Omental fat pad (tissue), 3 donors: ENCODE measurements at regions not wholly inside any gene's neighbourhood (a gene's known extent, or its start where the extent isn't known, plus 50 kb on each side); places are given as distances from the start of the nearest gene placed in this dataset.

Source experiments
- ATAC-seq: fragments of 150-250 bp; one replicate; pipeline ENCODE4 v1.9.1; 2016; ENCODE audit warnings: mild to moderate bottlenecking, moderate library complexity; ENCODE audit not compliant: low FRiP score
- DNase-seq: peaks from one replicate; pipeline ENCODE4 v3.0.0-alpha.2; 2019; ENCODE audit warnings: low spot score
- TF ChIP-seq, protein P1 (sequence below), 3 donors: fragments of 450-650 bp; IDR thresholded peaks; one replicate each; pipeline ENCODE4 v1.5.1; 2016 to 2017; ENCODE audit warnings: antibody characterized with exemption in 3 of 3, mild to moderate bottlenecking in 3 of 3, moderate library complexity in 2 of 3

DNA sequence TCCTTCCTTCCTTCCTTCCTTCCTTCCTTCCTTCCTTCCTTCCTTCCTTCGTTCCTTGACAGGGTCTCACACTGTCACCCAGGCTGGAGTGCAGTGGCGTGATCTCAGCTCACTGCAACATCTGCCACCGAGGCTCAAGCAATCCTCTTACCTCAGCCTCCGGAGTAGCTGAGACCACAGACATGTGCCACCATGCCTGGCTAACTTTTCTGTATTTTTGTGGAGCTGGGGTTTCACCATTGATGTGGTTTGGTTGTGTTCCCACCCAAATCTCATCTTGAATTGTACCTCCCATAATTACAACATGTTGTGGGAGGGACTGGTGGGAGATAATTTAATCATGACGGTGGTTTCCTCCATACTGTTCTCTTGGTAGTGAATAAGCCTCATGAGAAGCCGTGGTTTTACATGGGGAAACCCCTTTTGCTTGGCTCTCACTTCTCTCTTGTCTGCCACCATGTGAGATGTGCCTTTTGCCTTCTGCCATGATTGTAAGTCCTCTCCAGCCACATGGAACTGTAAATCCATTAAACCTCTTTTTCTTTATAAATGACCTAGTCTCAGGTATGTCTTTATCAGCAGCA is 90.3 kb upstream of the MPHOSPH6 start:
- no peak for DNase-seq
- no peak for ATAC-seq
- TF ChIP-seq, protein P1, sequence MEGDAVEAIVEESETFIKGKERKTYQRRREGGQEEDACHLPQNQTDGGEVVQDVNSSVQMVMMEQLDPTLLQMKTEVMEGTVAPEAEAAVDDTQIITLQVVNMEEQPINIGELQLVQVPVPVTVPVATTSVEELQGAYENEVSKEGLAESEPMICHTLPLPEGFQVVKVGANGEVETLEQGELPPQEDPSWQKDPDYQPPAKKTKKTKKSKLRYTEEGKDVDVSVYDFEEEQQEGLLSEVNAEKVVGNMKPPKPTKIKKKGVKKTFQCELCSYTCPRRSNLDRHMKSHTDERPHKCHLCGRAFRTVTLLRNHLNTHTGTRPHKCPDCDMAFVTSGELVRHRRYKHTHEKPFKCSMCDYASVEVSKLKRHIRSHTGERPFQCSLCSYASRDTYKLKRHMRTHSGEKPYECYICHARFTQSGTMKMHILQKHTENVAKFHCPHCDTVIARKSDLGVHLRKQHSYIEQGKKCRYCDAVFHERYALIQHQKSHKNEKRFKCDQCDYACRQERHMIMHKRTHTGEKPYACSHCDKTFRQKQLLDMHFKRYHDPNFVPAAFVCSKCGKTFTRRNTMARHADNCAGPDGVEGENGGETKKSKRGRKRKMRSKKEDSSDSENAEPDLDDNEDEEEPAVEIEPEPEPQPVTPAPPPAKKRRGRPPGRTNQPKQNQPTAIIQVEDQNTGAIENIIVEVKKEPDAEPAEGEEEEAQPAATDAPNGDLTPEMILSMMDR (IDR thresholded peaks at IDR 0.05): no peak

DNA sequence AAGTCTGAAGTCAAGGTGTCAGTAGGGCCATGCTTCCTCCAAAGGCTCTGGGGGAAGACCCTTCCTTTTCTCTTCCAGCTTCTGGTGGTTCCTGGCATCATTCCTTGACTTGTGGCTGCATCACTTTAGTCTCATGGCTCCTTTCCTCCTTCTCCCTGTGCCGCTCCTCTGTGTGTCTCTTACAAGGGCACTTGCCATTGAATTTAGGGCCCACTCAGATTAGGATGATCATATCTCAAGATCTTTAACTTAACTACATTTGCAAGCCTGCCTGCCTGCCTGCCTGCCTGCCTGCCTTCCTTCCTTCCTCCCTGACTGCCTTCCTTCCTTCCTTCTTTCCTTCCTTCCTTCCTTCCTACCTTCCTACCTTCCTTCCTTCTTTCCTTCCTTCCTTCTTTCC is 89.7 kb upstream of the MPHOSPH6 start:
- DNase-seq: no peak
- TF ChIP-seq, protein P1 (IDR thresholded peaks at IDR 0.05): no peak
- ATAC-seq: no peak

DNA sequence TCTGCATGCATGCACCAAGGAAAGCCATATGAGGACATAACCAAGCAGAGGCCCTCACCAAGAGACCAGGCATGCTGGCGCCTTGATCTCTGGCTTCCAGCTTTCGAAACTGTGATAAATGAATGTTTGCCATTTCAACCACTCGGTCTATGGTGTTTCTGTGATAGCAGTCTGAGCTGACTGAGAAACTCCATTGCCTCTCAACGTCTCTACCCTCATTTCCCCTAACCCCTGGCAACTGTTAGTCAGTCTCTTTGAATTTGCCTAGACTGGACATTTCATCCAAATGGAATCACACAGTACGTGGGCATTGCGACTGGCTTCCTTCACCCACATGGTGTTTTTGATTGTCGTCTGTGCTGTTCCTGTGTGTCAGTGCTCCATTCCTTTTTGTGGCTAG is 88.0 kb upstream of the MPHOSPH6 start:
- TF ChIP-seq, protein P1 (IDR thresholded peaks at IDR 0.05): no peak
- ATAC-seq (no peak), DNase-seq (no peak)

DNA sequence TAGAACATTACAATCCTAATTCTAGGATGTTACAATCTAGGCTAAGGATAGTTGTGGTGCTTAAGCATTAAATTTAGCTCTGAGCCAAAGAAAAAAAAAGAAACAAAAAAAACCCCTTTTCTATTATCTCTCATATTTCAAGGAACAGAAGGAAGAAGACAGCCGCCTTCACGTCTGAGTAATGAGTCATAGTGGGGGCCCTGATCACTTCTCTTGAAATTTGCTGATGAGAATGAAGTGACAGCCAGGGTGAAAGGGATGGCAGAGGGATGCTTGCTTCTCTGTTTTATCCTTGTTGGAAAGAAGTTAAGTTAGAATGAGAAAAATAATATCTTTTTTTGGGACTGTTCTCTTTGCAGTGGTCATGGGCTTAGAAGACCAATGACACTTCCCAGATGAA is 82.6 kb upstream of the MPHOSPH6 start:
- no peak for ATAC-seq
- TF ChIP-seq, protein P1 (IDR thresholded peaks at IDR 0.05): no peak
- DNase-seq: no peak

DNA sequence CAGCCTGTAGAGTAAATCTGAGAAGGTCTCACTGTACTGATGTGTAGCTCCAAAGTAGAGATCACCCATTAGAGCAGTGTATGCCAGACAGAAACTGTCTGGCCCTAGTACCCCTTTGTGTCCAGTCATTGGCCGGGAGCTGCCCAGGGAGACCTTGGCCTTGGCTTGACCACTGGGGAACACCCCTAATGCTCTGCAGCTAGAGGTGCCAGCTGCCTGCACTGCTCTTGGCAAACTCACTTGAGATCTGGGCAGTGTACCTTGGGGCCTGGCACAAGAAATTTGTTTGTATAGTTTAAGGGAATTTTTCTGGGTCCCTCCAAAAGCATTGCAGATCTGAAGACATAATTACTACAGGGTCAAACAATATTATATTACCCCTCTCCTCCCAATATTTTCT is 78.7 kb upstream of the MPHOSPH6 start:
- ATAC-seq: no peak
- DNase-seq: no peak
- TF ChIP-seq, protein P1 (IDR thresholded peaks at IDR 0.05): no peak

DNA sequence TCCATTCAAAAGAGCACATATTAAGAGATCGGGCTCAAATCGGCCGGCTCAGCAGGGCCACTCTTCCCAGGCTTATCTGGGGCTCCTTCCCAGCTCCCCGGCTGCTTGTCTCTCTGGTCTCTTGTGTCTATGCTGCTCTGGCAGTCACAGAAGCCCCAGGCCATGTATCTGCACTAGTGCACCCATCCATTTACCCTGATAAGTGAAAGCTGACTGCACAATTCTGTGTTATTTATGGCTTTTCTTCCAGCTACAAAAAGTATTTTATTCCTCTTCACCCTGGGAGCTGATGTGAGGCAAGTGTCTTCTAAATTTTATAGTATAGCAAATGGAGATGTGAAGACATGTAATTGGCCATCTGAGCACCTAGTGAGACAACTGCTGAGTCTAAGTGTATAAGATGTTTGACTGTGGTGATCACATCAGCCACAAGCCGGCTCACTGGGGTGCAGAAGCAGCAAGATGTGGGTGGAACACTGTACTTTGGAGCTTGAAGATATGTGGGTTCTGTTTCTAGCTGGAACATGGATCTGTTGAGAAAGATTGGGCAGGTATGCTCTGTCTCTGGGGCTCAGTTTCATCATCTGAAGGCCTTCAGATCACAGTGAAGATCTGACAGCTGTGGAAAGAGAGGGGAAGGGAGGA is 78.1 kb upstream of the MPHOSPH6 start:
- ATAC-seq (no peak), DNase-seq (no peak)
- TF ChIP-seq, protein P1 (IDR thresholded peaks at IDR 0.05): no peak

DNA sequence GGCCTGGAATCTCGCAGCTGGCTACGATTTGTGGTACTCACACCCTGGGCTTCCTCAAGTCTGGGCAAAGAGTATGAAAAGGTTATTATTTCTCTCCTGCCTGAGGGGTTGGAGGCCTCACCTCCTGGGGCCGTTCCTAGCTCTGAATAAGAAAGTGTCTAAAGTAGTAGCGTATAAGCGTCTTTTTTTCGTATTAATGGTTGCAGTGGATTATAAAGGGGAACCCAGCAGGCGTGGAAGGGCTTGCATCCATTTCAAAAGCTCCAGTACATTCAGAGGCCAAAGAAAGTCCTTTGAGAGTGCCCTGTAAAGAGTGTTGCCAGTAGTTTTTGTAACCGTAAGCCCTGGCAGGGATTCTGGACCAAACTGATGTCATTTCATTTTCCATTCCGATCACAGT is 72.2 kb upstream of the MPHOSPH6 start:
- ATAC-seq (no peak), DNase-seq (no peak)
- TF ChIP-seq, protein P1 (IDR thresholded peaks at IDR 0.05): no peak
